K562 (cell line): ENCODE measurements at regions not wholly inside any gene's neighbourhood (a gene's known extent, or its start where the extent isn't known, plus 50 kb on each side); places are given as distances from the start of the nearest gene placed in this dataset.

Experiments
- MGA ChIP-seq: fragments of 450-650 bp; IDR thresholded peaks from 2 replicates; pipeline ENCODE4 v1.6.1; 2016; ENCODE audit warnings: mild to moderate bottlenecking, moderate library complexity
- MITF ChIP-seq: IDR thresholded peaks from 2 replicates; pipeline ENCODE4 v1.6.1; 2014; ENCODE audit warnings: antibody characterized with exemption
- PPARD ChIP-seq: fragments of 250-450 bp; sonication (Bioruptor Pico); IDR thresholded peaks from 2 replicates; pipeline ENCODE4 v1.8.0; 2022; ENCODE audit warnings: inconsistent platforms, mild to moderate bottlenecking, moderate library complexity
- PYGO2 ChIP-seq: fragments of 450-650 bp; IDR thresholded peaks from 2 replicates; pipeline ENCODE4 v1.6.1; 2016; ENCODE audit warnings: mild to moderate bottlenecking, missing genetic modification characterization, moderate library complexity, missing compliant biosample characterization
- TFE3 ChIP-seq: fragments of 450-650 bp; formaldehyde crosslinking; IDR thresholded peaks from 2 replicates; pipeline ENCODE4 v1.4.0; 2020; ENCODE audit warnings: mild to moderate bottlenecking, mixed read lengths

GRCh38 chr22:49112176-49112575 lies 715.5 kb downstream of the BRD1 start (continued):
- TF ChIP-seq TFE3 (CRISPR knock-in tag), result no peak
- TF ChIP-seq PPARD (CRISPR knock-in tag), result no peak
- TF ChIP-seq MGA, result no peak
- no peak for TF ChIP-seq PYGO2 (tag)
- no peak for TF ChIP-seq MITF
